Activated CD4-positive, CD25-positive, alpha-beta regulatory T cell (primary cell): ENCODE measurements at regions not wholly inside any gene's neighbourhood (a gene's known extent, or its start where the extent isn't known, plus 50 kb on each side); places are given as distances from the start of the nearest gene placed in this dataset.

ENCODE experiments used
- DNase-seq, 4 experiments: peaks; one replicate each; lab custom pipeline; 2025; lab: John Stamatoyannopoulos, UW

GRCh38 chr13:90533866-90534265, 813.6 kb upstream of the MIR17HG start:
- DNase-seq = no peak

- no peak for DNase-seq
Measured at GRCh38 chr13:90534617-90535370, 812.7 kb upstream of the MIR17HG start.

DNA sequence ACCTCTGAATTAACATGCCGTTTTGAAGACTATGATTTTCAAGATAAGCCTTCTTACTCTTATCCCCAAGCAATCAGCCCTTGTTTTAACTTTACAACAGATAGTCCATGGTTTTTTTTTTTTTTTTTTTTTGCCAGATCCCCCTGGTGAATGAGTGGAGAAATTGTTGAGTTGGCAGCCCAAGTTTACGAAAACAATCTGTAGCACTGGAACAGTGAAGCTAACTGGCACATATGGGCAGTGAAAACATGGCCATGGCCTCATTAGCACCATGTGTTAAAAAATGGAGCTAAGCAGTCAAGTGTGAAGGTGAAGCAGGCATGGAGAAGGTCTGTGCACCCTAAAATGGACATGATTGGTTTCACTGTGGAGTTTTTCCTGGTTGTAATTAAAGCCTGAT, 812.1 kb upstream of the MIR17HG start:
- DNase-seq = no peak

DNA sequence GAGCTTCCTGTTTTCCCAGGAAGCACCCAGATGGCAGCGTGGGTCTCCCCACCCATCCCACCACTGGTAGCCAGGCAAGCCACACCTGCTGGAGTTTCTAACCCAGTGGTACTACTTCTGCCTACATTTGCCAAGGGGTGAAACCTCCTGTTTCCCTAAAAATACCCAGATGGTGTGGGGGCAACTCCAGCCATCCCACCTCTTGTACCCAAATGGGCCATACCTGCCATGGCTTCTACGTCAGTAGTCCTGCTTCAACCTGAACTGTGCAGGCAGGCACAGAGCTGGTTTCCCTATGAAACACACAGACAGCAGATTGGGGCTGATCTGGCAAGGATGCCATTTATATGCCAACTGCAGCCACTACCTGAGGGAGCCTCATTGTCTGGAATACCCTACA, 809.4 kb upstream of the MIR17HG start:
- no peak for DNase-seq

GRCh38 chr13:90541346-90541745, 806.1 kb upstream of the MIR17HG start:
- DNase-seq = no peak

DNA sequence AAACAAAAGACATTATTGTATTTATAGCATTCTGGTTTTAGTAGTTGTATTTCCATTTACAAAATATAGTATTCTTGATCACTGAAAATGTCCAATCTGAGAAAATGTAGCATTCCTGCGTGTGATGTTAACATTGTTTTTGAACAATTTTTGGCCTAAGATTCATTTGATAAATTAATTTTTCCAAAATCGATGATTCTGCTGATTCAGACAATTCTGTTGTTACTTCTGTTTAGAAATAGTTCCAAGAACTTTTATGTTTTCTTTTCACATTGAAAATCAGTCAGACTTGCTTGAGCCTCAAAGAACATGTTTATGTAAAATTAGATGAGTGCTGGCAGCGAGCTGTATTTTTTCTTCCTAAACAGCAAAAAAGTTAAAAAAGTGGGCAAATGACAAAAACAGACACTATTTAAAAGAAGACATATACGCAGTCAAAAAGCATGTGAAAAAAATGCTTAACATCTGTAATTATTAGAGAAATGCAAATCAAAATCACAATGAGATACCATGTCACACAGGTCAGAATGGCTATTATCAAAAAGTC, 804.5 kb upstream of the MIR17HG start:
- no peak for DNase-seq

GRCh38 chr13:90545070-90545840, 802.2 kb upstream of the MIR17HG start:
- DNase-seq = no peak

GRCh38 chr13:90547272-90547790, 800.2 kb upstream of the MIR17HG start:
- DNase-seq = no peak

GRCh38 chr13:90551253-90551652, 796.2 kb upstream of the MIR17HG start:
- DNase-seq = no peak

GRCh38 chr13:90552702-90553101, 794.8 kb upstream of the MIR17HG start:
- no peak for DNase-seq

DNA sequence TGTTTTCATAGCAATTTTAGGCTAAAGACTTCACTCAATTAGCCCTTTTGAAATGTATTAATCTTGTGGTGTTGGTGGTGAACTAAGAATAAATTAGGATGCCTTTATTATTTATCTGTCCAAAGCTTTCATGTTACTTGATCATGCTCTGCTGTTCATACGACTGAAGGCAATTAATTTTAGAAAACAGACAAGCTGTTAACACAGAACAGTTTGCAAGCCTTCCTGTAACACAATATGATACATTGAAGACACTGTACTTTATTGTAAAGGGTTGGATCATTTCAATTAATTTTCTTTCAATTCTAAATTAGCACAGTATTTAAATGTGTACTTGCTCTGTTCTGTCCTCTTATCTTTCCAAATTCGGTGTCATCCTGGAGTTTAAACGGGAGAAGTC, 794.3 kb upstream of the MIR17HG start:
- DNase-seq = no peak

GRCh38 chr13:90557626-90558025, 789.9 kb upstream of the MIR17HG start:
- no peak for DNase-seq

- DNase-seq = no peak
Measured at GRCh38 chr13:90562443-90562842, 785.0 kb upstream of the MIR17HG start.

GRCh38 chr13:90564096-90564495, 783.4 kb upstream of the MIR17HG start:
- DNase-seq = no peak

GRCh38 chr13:90564566-90564965, 782.9 kb upstream of the MIR17HG start:
- DNase-seq = no peak

DNA sequence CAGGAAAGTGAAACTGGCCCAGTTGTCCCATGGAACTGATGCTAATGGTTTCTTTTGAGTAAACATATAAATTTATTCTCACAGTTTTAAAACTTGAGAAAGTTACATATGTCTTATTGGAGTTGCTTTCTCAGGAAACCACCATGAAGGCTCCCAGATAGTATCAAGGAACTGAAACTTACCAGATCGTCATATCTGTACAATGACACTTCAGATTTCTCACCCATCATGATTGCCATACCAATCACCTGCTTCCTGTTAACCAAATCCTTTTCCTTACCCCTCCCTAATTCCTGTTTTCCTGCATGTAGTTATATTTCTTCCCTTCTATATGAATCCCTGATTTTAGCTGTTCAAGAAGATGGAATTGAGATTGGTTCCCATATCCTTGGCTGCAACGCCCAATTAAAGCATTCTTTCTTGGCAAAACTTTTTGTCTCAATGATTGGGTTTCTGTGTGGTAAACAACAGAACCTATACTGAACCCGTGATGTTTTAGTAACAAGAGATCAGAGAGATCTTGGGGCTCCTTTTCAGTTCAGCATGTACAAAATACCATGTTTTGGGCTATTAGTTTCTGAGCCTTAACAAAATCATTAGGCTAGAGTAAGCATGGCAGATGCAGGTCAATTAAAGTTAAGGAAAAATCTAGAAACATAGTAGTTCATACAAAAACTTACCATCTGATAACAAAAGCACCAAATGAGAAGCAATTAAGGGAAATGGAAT, 781.3 kb upstream of the MIR17HG start:
- DNase-seq = no peak

GRCh38 chr13:90568165-90568564, 779.3 kb upstream of the MIR17HG start:
- no peak for DNase-seq

GRCh38 chr13:90576067-90576466, 771.4 kb upstream of the MIR17HG start:
- DNase-seq = no peak

GRCh38 chr13:90577726-90578125, 769.8 kb upstream of the MIR17HG start:
- no peak for DNase-seq

DNA sequence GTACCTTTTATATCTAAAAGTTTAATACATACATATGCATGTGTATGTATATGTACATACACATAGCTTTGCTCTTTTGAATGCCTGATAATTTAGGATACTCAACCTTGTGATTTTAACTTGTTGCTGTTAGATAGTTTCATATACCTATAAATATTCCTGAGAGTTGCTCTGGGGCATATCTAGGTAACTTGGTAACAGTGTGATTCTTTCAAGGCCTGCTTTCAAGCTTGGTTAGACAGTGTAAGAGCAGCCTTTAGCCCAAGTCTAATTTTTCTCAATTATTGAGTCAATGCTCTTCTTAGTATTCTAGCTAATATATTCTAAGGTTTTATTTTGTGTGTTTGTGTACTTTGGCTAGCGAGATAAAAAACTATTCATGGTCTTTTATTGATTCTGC, 762.1 kb upstream of the MIR17HG start:
- DNase-seq = no peak

GRCh38 chr13:90591260-90591926, 756.1 kb upstream of the MIR17HG start:
- no peak for DNase-seq

DNA sequence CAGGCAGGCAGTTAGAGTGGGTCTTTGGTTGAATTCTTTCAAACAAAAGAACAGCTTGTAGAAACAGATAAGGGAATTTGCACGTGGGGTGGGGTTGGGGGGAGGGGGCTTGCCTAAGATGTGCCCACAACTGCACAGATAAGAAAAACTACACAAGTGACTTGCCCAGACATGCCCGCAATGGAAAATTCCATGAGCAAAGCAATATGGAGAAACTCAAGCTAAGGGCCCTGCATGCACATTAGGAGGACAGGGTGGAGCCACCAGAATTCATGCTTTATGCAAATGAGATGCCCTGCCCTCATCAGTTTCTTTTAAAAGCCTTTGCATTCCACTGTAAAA, 755.6 kb upstream of the MIR17HG start:
- DNase-seq = no peak
